Effector CD4-positive, alpha-beta T cell (primary cell): ENCODE measurements at regions not wholly inside any gene's neighbourhood (a gene's known extent, or its start where the extent isn't known, plus 50 kb on each side); places are given as distances from the start of the nearest gene placed in this dataset.
"Not testable (repeated sequence)": the region's sequence is repeated elsewhere in the genome, so short reads cannot be mapped to it uniquely, and the experiment has no call there.

ENCODE experiments used
- DNase-seq: peaks from one replicate; pipeline ENCODE4 v3.0.0-alpha.2; 2020

GRCh38 chr12:4154672-4155225 lies 118.8 kb upstream of the CCND2 start:
- DNase-seq = no peak

GRCh38 chr12:4153343-4153892 lies 120.1 kb upstream of the CCND2 start:
- DNase-seq = no peak

- no peak for DNase-seq
These were observed 121.3 kb upstream of the CCND2 start for GRCh38 chr12:4152145-4152795.

- DNase-seq = no peak
These were observed 122.0 kb upstream of the CCND2 start for GRCh38 chr12:4151362-4152121.

- not testable (repeated sequence) for DNase-seq
These were observed 123.2 kb upstream of the CCND2 start for GRCh38 chr12:4150355-4150754.

GRCh38 chr12:4148418-4149056 lies 125.0 kb upstream of the CCND2 start:
- peak; percentile 40 for DNase-seq

GRCh38 chr12:4147031-4147481 lies 126.5 kb upstream of the CCND2 start:
- no peak for DNase-seq

- DNase-seq = no peak
These were observed 127.3 kb upstream of the CCND2 start for GRCh38 chr12:4145990-4146859.

- no peak for DNase-seq
These were observed 128.9 kb upstream of the CCND2 start for GRCh38 chr12:4144676-4145075.

GRCh38 chr12:4143896-4144295 lies 129.7 kb upstream of the CCND2 start:
- no peak for DNase-seq

GRCh38 chr12:4141348-4142270 lies 132.0 kb upstream of the CCND2 start:
- no peak for DNase-seq

- no peak for DNase-seq
These were observed 132.8 kb upstream of the CCND2 start for GRCh38 chr12:4140581-4141301.

- no peak for DNase-seq
These were observed 134.4 kb upstream of the CCND2 start for GRCh38 chr12:4139191-4139590.

- not testable (repeated sequence) for DNase-seq
These were observed 135.0 kb upstream of the CCND2 start for GRCh38 chr12:4138532-4138931.

GRCh38 chr12:4138051-4138450 lies 135.5 kb upstream of the CCND2 start:
- no peak for DNase-seq

- no peak for DNase-seq
These were observed 136.1 kb upstream of the CCND2 start for GRCh38 chr12:4137441-4137840.

GRCh38 chr12:4137015-4137414 lies 136.5 kb upstream of the CCND2 start:
- DNase-seq = no peak

GRCh38 chr12:4135919-4136605 lies 137.5 kb upstream of the CCND2 start:
- no peak for DNase-seq

GRCh38 chr12:4134448-4135263 lies 138.9 kb upstream of the CCND2 start:
- DNase-seq = no peak
